GM12878 (cell line): ENCODE measurements at regions not wholly inside any gene's neighbourhood (a gene's known extent, or its start where the extent isn't known, plus 50 kb on each side); places are given as distances from the start of the nearest gene placed in this dataset.

Experiments
- ATAC-seq: fragments of 200-7000 bp; cut with Tn5 transposase; 3 replicates; pipeline ENCODE4 v1.9.1; 2020; ENCODE audit warnings: mild to moderate bottlenecking, moderate library complexity
- BruUV-seq: library from RNA; stranded (reverse); fragments of 400-500 nt; replicated peaks from 2 replicates; lab custom pipeline; 2021; lab: Mats Ljungman, UMichigan
- CTCF ChIA-PET: fragments of 300-600 bp; sonication (Branson Sonifier 250); formaldehyde crosslinking; extraction: SDS; loops from one replicate; lab custom pipeline; 2021; ENCODE audit warnings: inconsistent platforms; lab: Yijun Ruan, JAX
- POLR2A ChIA-PET: fragments of 350-600 bp; formaldehyde crosslinking; extraction: SDS; loops from one replicate; lab custom pipeline; 2021; ENCODE audit warnings: inconsistent platforms; lab: Charles Lee
- RAD21 ChIA-PET: fragments of 300-600 bp; sonication (Branson Sonifier 250); formaldehyde crosslinking; loops from one replicate; lab custom pipeline; 2023; ENCODE audit warnings: antibody characterized with exemption; ENCODE audit not compliant: unreplicated experiment; lab: Charles Lee
- SMC1A ChIA-PET: fragments of 300-600 bp; sonication (Branson Sonifier 250); formaldehyde crosslinking; loops from one replicate; lab custom pipeline; 2023; ENCODE audit not compliant: unreplicated experiment, uncharacterized antibody; lab: Charles Lee
- DNase-seq: peaks from one replicate; pipeline ENCODE4 v3.0.0-alpha.2; 2011; ENCODE audit warnings: low read depth, low spot score
- FAIRE-seq: peaks from 3 replicates; lab custom pipeline; 2011; peaks lifted over from hg19 to GRCh38; lab: Jason Lieb, UNC
- H2AFZ ChIP-seq: 2 replicates; pipeline ENCODE4 v1.6.0; 2011; ENCODE audit warnings: low read depth, low read length, control low read depth; ENCODE audit not compliant: control insufficient read depth
- H3K27ac ChIP-seq: 2 replicates; pipeline ENCODE4 v1.5.1; 2011; ENCODE audit warnings: control low read depth; ENCODE audit not compliant: control insufficient read depth, insufficient read depth
- H3K27me3 ChIP-seq, 2 experiments: replicated peaks in 1 of 2; 2 replicates each; pipeline versions ENCODE4 v1.6.0 to v1.6.1; 2011; ENCODE audit warnings: low read length in 1 of 2; ENCODE audit not compliant: control insufficient read depth in 2 of 2, insufficient read depth in 2 of 2
- H3K36me3 ChIP-seq, 2 experiments: 2 replicates each; pipeline ENCODE4 v1.5.1; 2011; ENCODE audit warnings: low read length in 1 of 2; ENCODE audit not compliant: control insufficient read depth in 2 of 2, insufficient read depth in 2 of 2
- H3K4me1 ChIP-seq: 2 replicates; pipeline ENCODE4 v1.6.1; 2011; ENCODE audit warnings: mild to moderate bottlenecking, low read length, moderate library complexity, mixed read lengths; ENCODE audit not compliant: control insufficient read depth, insufficient read depth
- H3K4me2 ChIP-seq: 2 replicates; pipeline ENCODE4 v1.6.0; 2011; ENCODE audit warnings: control low read depth; ENCODE audit not compliant: control insufficient read depth, insufficient read depth
- H3K4me3 ChIP-seq: fragments of 200-600 bp; sonication (generic); 2 replicates; pipeline ENCODE4 v1.5.1; 2016
- H3K79me2 ChIP-seq: 2 replicates; pipeline ENCODE4 v1.6.0; 2011; ENCODE audit warnings: low read length; ENCODE audit not compliant: control insufficient read depth, insufficient read depth
- H3K9ac ChIP-seq: 2 replicates; pipeline ENCODE4 v1.8.0; 2011; ENCODE audit warnings: low read length, control low read depth, mixed read lengths; ENCODE audit not compliant: control insufficient read depth, insufficient read depth
- H3K9me3 ChIP-seq: replicated peaks from 3 replicates; pipeline ENCODE4 v1.5.1; 2011; ENCODE audit warnings: mild to moderate bottlenecking, low read length; ENCODE audit not compliant: control insufficient read depth, insufficient read depth
- H4K20me1 ChIP-seq: 2 replicates; pipeline ENCODE4 v1.6.0; 2011; ENCODE audit not compliant: control insufficient read depth, insufficient read depth
- CHD2 ChIP-seq: IDR thresholded peaks from 2 replicates; pipeline ENCODE4 v1.6.1; 2011; ENCODE audit warnings: low read depth, low read length, improper control_type of control experiment, borderline replicate concordance
- CREM ChIP-seq: IDR thresholded peaks from 2 replicates; pipeline ENCODE4 v1.6.1; 2014; ENCODE audit warnings: antibody characterized with exemption, low read depth
- DPF2 ChIP-seq: fragments of 450-650 bp; IDR thresholded peaks from 2 replicates; pipeline ENCODE4 v1.6.1; 2017; ENCODE audit warnings: mild to moderate bottlenecking
- MTA2 ChIP-seq: fragments of 450-650 bp; IDR thresholded peaks from 2 replicates; pipeline ENCODE4 v1.6.1; 2016; ENCODE audit warnings: low read depth, mild to moderate bottlenecking, moderate library complexity
- MYB ChIP-seq: fragments of 150-350 bp; IDR thresholded peaks from 2 replicates; pipeline ENCODE4 v1.6.1; 2014; ENCODE audit warnings: mild to moderate bottlenecking, low read depth, low read length, borderline replicate concordance
- NFYA ChIP-seq: IDR thresholded peaks from 2 replicates; pipeline ENCODE4 v1.6.1; 2011; ENCODE audit warnings: low read depth, mild to moderate bottlenecking, low read length, improper control_type of control experiment, borderline replicate concordance
- NR2C1 ChIP-seq: fragments of 450-650 bp; IDR thresholded peaks from 2 replicates; pipeline ENCODE4 v1.6.1; 2017; ENCODE audit warnings: antibody characterized with exemption, mild to moderate bottlenecking, moderate library complexity
- RBBP5 ChIP-seq: fragments of 200-600 bp; sonication (generic); conservative IDR thresholded peaks from 2 replicates; pipeline ENCODE4 v1.6.1; 2016
- RELB ChIP-seq: fragments of 450-650 bp; IDR thresholded peaks from 2 replicates; pipeline ENCODE4 v1.6.1; 2017; ENCODE audit warnings: low read depth, mild to moderate bottlenecking, moderate library complexity
- SIN3A ChIP-seq: IDR thresholded peaks from 2 replicates; pipeline ENCODE4 v1.6.1; 2012; ENCODE audit warnings: low read depth, low read length, improper control_type of control experiment
- SRF ChIP-seq, 2 experiments: IDR thresholded peaks; 2 replicates each; pipeline ENCODE4 v1.6.1; 2011; ENCODE audit warnings: low read depth in 2 of 2, low read length in 2 of 2, mild to moderate bottlenecking in 1 of 2, moderate library complexity in 1 of 2
- SUPT20H ChIP-seq: IDR thresholded peaks from 2 replicates; pipeline ENCODE4 v1.6.1; 2011; ENCODE audit warnings: low read depth, mild to moderate bottlenecking, low read length, moderate library complexity, borderline replicate concordance; ENCODE audit not compliant: control insufficient read depth
- TCF7 ChIP-seq: IDR thresholded peaks from 2 replicates; pipeline ENCODE4 v1.6.1; 2014; ENCODE audit warnings: antibody characterized with exemption, borderline replicate concordance
- WGBS: methylation state at CpG from one replicate; pipeline ENCODE4 v1.1.6; 2016; ENCODE audit warnings: low lambda C conversion rate; ENCODE audit not compliant: insufficient replicate concordance, insufficient coverage; ENCODE audit errors: missing lambda C conversion rate; 5-methylcytosine and 5-hydroxymethylcytosine counted together
- in situ Hi-C: fragments of 300-500 bp; cut with MboI; formaldehyde crosslinking; loops from 9 replicates; pipeline ENCODE4 v1.14.3; 2018; ENCODE audit warnings: mixed read lengths
- intact Hi-C: fragments of 100-400 bp; cut with micrococcal nuclease; formaldehyde crosslinking; loops from one replicate; pipeline ENCODE4 v1.14.2; 2022; ENCODE audit not compliant: unreplicated experiment
- TF ChIP-seq, protein P1 (sequence below): fragments of 450-650 bp; conservative IDR thresholded peaks from 2 replicates; pipeline ENCODE4 v1.6.1; 2017; ENCODE audit warnings: mild to moderate bottlenecking, moderate library complexity
- TF ChIP-seq, protein P2 (sequence below): fragments of 150-350 bp; IDR thresholded peaks from 2 replicates; pipeline ENCODE4 v1.6.1; 2014; ENCODE audit warnings: mild to moderate bottlenecking, low read depth, low read length
- TF ChIP-seq, protein P3 (sequence below): IDR thresholded peaks from 2 replicates; pipeline ENCODE4 v1.6.1; 2012; ENCODE audit warnings: mild to moderate bottlenecking, low read depth, low read length

DNA sequence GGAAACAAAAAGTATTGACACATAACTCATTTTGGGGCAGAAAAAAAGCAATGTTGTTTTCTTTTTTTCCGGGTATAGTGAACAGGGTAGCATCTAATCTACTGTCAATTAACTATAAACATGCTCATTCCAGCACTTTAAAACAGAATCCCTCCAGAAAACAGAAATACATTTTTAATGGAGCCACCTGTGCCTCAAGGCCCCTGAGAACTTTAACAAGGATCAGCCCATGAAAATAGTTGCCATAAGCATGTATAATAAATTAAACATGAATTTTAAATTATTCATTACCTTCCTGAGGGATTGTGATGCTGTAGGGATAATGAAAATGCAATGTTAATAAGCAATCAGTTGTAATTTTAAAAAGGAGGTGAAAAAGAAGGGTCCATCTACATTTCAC, 101.4 kb upstream of the IVNS1ABP start:
- Histone ChIP-seq H3K9me3 (no peaks in the 10 kb centered on the region), H3K4me3 (no peak overlapping the region), H3K9ac (no peak overlapping the region)
- SMC1A ChIA-PET: interaction anchor here (1.1 to 1.4 kb wide), 4 partner anchors 9 to 180 kb away, joined by 3 to 6 read pairs (median 4); no protein-coding TSS in a partner anchor
- intact Hi-C loops: no loop called here
- no peak for TF ChIP-seq RELB
- no peak for TF ChIP-seq SUPT20H
- TF ChIP-seq CHD2: no peak
- TF ChIP-seq, protein P1, sequence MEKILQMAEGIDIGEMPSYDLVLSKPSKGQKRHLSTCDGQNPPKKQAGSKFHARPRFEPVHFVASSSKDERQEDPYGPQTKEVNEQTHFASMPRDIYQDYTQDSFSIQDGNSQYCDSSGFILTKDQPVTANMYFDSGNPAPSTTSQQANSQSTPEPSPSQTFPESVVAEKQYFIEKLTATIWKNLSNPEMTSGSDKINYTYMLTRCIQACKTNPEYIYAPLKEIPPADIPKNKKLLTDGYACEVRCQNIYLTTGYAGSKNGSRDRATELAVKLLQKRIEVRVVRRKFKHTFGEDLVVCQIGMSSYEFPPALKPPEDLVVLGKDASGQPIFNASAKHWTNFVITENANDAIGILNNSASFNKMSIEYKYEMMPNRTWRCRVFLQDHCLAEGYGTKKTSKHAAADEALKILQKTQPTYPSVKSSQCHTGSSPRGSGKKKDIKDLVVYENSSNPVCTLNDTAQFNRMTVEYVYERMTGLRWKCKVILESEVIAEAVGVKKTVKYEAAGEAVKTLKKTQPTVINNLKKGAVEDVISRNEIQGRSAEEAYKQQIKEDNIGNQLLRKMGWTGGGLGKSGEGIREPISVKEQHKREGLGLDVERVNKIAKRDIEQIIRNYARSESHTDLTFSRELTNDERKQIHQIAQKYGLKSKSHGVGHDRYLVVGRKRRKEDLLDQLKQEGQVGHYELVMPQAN: no peak
- TF ChIP-seq DPF2: no peak
- TF ChIP-seq RBBP5: no peak
- TF ChIP-seq, protein P2, sequence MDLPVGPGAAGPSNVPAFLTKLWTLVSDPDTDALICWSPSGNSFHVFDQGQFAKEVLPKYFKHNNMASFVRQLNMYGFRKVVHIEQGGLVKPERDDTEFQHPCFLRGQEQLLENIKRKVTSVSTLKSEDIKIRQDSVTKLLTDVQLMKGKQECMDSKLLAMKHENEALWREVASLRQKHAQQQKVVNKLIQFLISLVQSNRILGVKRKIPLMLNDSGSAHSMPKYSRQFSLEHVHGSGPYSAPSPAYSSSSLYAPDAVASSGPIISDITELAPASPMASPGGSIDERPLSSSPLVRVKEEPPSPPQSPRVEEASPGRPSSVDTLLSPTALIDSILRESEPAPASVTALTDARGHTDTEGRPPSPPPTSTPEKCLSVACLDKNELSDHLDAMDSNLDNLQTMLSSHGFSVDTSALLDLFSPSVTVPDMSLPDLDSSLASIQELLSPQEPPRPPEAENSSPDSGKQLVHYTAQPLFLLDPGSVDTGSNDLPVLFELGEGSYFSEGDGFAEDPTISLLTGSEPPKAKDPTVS: no peak
- TF ChIP-seq MYB: no peak
- TF ChIP-seq, protein P3, sequence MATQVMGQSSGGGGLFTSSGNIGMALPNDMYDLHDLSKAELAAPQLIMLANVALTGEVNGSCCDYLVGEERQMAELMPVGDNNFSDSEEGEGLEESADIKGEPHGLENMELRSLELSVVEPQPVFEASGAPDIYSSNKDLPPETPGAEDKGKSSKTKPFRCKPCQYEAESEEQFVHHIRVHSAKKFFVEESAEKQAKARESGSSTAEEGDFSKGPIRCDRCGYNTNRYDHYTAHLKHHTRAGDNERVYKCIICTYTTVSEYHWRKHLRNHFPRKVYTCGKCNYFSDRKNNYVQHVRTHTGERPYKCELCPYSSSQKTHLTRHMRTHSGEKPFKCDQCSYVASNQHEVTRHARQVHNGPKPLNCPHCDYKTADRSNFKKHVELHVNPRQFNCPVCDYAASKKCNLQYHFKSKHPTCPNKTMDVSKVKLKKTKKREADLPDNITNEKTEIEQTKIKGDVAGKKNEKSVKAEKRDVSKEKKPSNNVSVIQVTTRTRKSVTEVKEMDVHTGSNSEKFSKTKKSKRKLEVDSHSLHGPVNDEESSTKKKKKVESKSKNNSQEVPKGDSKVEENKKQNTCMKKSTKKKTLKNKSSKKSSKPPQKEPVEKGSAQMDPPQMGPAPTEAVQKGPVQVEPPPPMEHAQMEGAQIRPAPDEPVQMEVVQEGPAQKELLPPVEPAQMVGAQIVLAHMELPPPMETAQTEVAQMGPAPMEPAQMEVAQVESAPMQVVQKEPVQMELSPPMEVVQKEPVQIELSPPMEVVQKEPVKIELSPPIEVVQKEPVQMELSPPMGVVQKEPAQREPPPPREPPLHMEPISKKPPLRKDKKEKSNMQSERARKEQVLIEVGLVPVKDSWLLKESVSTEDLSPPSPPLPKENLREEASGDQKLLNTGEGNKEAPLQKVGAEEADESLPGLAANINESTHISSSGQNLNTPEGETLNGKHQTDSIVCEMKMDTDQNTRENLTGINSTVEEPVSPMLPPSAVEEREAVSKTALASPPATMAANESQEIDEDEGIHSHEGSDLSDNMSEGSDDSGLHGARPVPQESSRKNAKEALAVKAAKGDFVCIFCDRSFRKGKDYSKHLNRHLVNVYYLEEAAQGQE: no peak
- no peak for TF ChIP-seq TCF7
- no peak for TF ChIP-seq NR2C1
- no peak for TF ChIP-seq NFYA
- TF ChIP-seq SIN3A: no peak
- no peak for TF ChIP-seq SRF (IDR thresholded peaks at IDR 0.05; ENCODE audit: low read depth in 2 of 2, low read length in 2 of 2)
- no peak for TF ChIP-seq MTA2
- no peak for TF ChIP-seq CREM
- TF ChIP-seq, all 136 proteins: peak for 0
- no peaks in the 10 kb centered on the region for H3K4me1 ChIP-seq
- no peak for ATAC-seq
- no peaks in the 10 kb centered on the region for H3K79me2 ChIP-seq
- 7% methylated on average over 1 of the region's 1 CpG for WGBS
- no peaks in the 10 kb centered on the region for H3K27me3 ChIP-seq
- ChIA-PET POLR2A (no interaction called here), CTCF (interaction anchor here (2.6 kb wide), 1 partner anchor 177 kb away, joined by 6 read pairs; no protein-coding TSS in a partner anchor), RAD21 (no interaction called here)
- no peak overlapping the region for H3K27ac ChIP-seq
- in situ Hi-C loops: no loop called here
- no peak for FAIRE-seq
- no peak for DNase-seq
- no peaks in the 10 kb centered on the region for H4K20me1 ChIP-seq
- no peaks in the 10 kb centered on the region for H3K36me3 ChIP-seq
- no peak overlapping the region for H2AFZ ChIP-seq
- BruUV-seq: no TSS peak
- no peak overlapping the region for H3K4me2 ChIP-seq
